PC-9 (cell line): ENCODE measurements at regions not wholly inside any gene's neighbourhood (a gene's known extent, or its start where the extent isn't known, plus 50 kb on each side); places are given as distances from the start of the nearest gene placed in this dataset.

Experiments
- EZH2 ChIP-seq: fragments of 200-600 bp; sonication (generic); IDR thresholded peaks from 2 replicates; pipeline ENCODE4 v1.8.0; 2017; ENCODE audit warnings: antibody characterized with exemption, low read depth
- TF ChIP-seq, protein P1 (sequence below): fragments of 200-600 bp; sonication (generic); conservative IDR thresholded peaks from 2 replicates; pipeline ENCODE4 v1.6.1; 2017; ENCODE audit warnings: mixed run types, antibody characterized with exemption, mild to moderate bottlenecking, moderate library complexity

GRCh38 chrX:96224279-96224678 lies 460.4 kb upstream of the DIAPH2 start:
- TF ChIP-seq, protein P1, sequence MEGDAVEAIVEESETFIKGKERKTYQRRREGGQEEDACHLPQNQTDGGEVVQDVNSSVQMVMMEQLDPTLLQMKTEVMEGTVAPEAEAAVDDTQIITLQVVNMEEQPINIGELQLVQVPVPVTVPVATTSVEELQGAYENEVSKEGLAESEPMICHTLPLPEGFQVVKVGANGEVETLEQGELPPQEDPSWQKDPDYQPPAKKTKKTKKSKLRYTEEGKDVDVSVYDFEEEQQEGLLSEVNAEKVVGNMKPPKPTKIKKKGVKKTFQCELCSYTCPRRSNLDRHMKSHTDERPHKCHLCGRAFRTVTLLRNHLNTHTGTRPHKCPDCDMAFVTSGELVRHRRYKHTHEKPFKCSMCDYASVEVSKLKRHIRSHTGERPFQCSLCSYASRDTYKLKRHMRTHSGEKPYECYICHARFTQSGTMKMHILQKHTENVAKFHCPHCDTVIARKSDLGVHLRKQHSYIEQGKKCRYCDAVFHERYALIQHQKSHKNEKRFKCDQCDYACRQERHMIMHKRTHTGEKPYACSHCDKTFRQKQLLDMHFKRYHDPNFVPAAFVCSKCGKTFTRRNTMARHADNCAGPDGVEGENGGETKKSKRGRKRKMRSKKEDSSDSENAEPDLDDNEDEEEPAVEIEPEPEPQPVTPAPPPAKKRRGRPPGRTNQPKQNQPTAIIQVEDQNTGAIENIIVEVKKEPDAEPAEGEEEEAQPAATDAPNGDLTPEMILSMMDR = no peak
- TF ChIP-seq EZH2 = no peak
